GM23338 (cell line): ENCODE measurements at regions not wholly inside any gene's neighbourhood (a gene's known extent, or its start where the extent isn't known, plus 50 kb on each side); places are given as distances from the start of the nearest gene placed in this dataset.

Source experiments
- ATAC-seq: fragments of 200-7000 bp; cut with Tn5 transposase; 3 replicates; pipeline ENCODE4 v1.9.1; 2020
- DNase-seq: peaks from one replicate; pipeline ENCODE4 v3.0.0-alpha.2; 2015; ENCODE audit warnings: low spot score
- H2AFZ ChIP-seq: fragments of 200-600 bp; sonication (generic); 2 replicates; pipeline ENCODE4 v1.8.0; 2016; ENCODE audit warnings: antibody characterized with exemption, mild to moderate bottlenecking, moderate library complexity
- H3F3A ChIP-seq: fragments of 200-600 bp; sonication (generic); replicated peaks from 2 replicates; pipeline ENCODE4 v1.8.0; 2017; ENCODE audit warnings: antibody characterized with exemption, mixed run types, low read depth
- H3K27ac ChIP-seq: fragments of 200-600 bp; sonication (generic); 2 replicates; pipeline ENCODE4 v1.6.1; 2016; ENCODE audit warnings: low read depth
- H3K27me3 ChIP-seq: fragments of 200-600 bp; sonication (generic); 2 replicates; pipeline ENCODE4 v1.8.0; 2016; ENCODE audit warnings: mild to moderate bottlenecking, mixed run types, moderate library complexity; ENCODE audit not compliant: insufficient read depth
- H3K36me3 ChIP-seq: fragments of 200-600 bp; sonication (generic); 2 replicates; pipeline ENCODE4 v1.8.0; 2016; ENCODE audit warnings: mild to moderate bottlenecking; ENCODE audit not compliant: insufficient read depth
- H3K4me1 ChIP-seq: fragments of 200-600 bp; sonication (generic); 2 replicates; pipeline ENCODE4 v1.8.0; 2016; ENCODE audit warnings: mild to moderate bottlenecking, moderate library complexity; ENCODE audit not compliant: insufficient read depth
- H3K4me2 ChIP-seq: fragments of 200-600 bp; sonication (generic); 2 replicates; pipeline ENCODE4 v1.7.1; 2017; ENCODE audit warnings: mixed run types
- H3K4me3 ChIP-seq: fragments of 200-600 bp; sonication (generic); 2 replicates; pipeline ENCODE4 v1.6.1; 2016; ENCODE audit warnings: mixed run types
- H3K79me2 ChIP-seq: fragments of 200-600 bp; sonication (generic); replicated peaks from 2 replicates; pipeline ENCODE4 v1.8.0; 2017; ENCODE audit warnings: mild to moderate bottlenecking; ENCODE audit not compliant: insufficient read depth
- H3K9me2 ChIP-seq: fragments of 200-600 bp; sonication (generic); 2 replicates; pipeline ENCODE4 v1.8.0; 2017; ENCODE audit not compliant: insufficient read depth
- H4K20me1 ChIP-seq: fragments of 200-600 bp; sonication (generic); replicated peaks from 2 replicates; pipeline ENCODE4 v1.8.0; 2017; ENCODE audit warnings: mild to moderate bottlenecking; ENCODE audit not compliant: insufficient read depth
- H3K27ac Mint-ChIP-seq: 2 replicates; pipeline ENCODE4 v1.8.0; 2020; ENCODE audit warnings: inconsistent platforms, mild to moderate bottlenecking, moderate library complexity, mixed read lengths
- H3K27me3 Mint-ChIP-seq: 3 replicates; pipeline ENCODE4 v1.8.0; 2022; ENCODE audit warnings: low read depth, mild to moderate bottlenecking, moderate library complexity, mixed read lengths, inconsistent platforms; ENCODE audit not compliant: insufficient read depth, poor library complexity
- H3K36me3 Mint-ChIP-seq: 3 replicates; pipeline ENCODE4 v1.8.0; 2021; ENCODE audit warnings: low read depth, mild to moderate bottlenecking, inconsistent platforms, moderate library complexity, mixed read lengths
- H3K4me1 Mint-ChIP-seq: 3 replicates; pipeline ENCODE4 v1.8.0; 2020; ENCODE audit warnings: mild to moderate bottlenecking, inconsistent platforms, mixed read lengths
- H3K4me3 Mint-ChIP-seq: 3 replicates; pipeline ENCODE4 v1.8.0; 2021; ENCODE audit warnings: moderate library complexity, mild to moderate bottlenecking, inconsistent platforms, mixed read lengths
- H3K9me3 Mint-ChIP-seq: 3 replicates; pipeline ENCODE4 v1.8.0; 2020; ENCODE audit warnings: moderate library complexity, mild to moderate bottlenecking, inconsistent platforms, mixed read lengths
- CREB1 ChIP-seq: fragments of 250-450 bp; sonication (Bioruptor Pico); IDR thresholded peaks from 2 replicates; pipeline ENCODE4 v1.5.0; 2020; ENCODE audit warnings: low read depth, mild to moderate bottlenecking, moderate library complexity
- CTCF ChIP-seq, 2 experiments: fragments of 200-600 bp in 1 of 2; sonication (generic) in 1 of 2; conservative IDR thresholded peaks; 2 replicates each; pipeline versions ENCODE4 v1.5.1 to v1.6.1; 2016 to 2017; ENCODE audit warnings: antibody characterized with exemption in 2 of 2, low read depth in 2 of 2, mild to moderate bottlenecking in 2 of 2, moderate library complexity in 1 of 2
- EZH2phosphoT487 ChIP-seq: fragments of 200-600 bp; sonication (generic); IDR thresholded peaks from one replicate; pipeline ENCODE4 v1.8.1; 2018; ENCODE audit warnings: antibody characterized with exemption; ENCODE audit not compliant: unreplicated experiment
- JUNB ChIP-seq: IDR thresholded peaks from one replicate; pipeline ENCODE4 v1.6.1; 2016; ENCODE audit warnings: antibody characterized with exemption; ENCODE audit not compliant: unreplicated experiment
- NANOG ChIP-seq: IDR thresholded peaks from 2 replicates; pipeline ENCODE4 v1.6.1; 2016; ENCODE audit warnings: antibody characterized with exemption, borderline replicate concordance
- POLR2AphosphoS5 ChIP-seq: IDR thresholded peaks from 2 replicates; pipeline ENCODE4 v1.6.1; 2016; ENCODE audit warnings: antibody characterized with exemption, low read depth
- STAT1 ChIP-seq: IDR thresholded peaks from one replicate; pipeline ENCODE4 v1.6.1; 2016; ENCODE audit warnings: antibody characterized with exemption; ENCODE audit not compliant: unreplicated experiment
- ZNF114 ChIP-seq: fragments of 250-450 bp; sonication (Bioruptor Pico); IDR thresholded peaks from 2 replicates; pipeline ENCODE4 v1.5.0; 2020; ENCODE audit warnings: mild to moderate bottlenecking, moderate library complexity
- ZNF331 ChIP-seq: fragments of 250-450 bp; sonication (Bioruptor Pico); IDR thresholded peaks from 2 replicates; pipeline ENCODE4 v1.5.0; 2020; ENCODE audit warnings: low read depth, mild to moderate bottlenecking, moderate library complexity
- ZNF462 ChIP-seq: fragments of 250-450 bp; sonication (Bioruptor Pico); IDR thresholded peaks from 2 replicates; pipeline ENCODE4 v1.5.0; 2020; ENCODE audit warnings: mild to moderate bottlenecking, moderate library complexity
- TF ChIP-seq, protein P1 (sequence below): IDR thresholded peaks from 2 replicates; pipeline ENCODE4 v1.6.1; 2016; ENCODE audit warnings: antibody characterized with exemption
- TF ChIP-seq, protein P2 (sequence below): IDR thresholded peaks from one replicate; pipeline ENCODE4 v1.6.1; 2018; ENCODE audit warnings: antibody characterized with exemption; ENCODE audit not compliant: unreplicated experiment

DNA sequence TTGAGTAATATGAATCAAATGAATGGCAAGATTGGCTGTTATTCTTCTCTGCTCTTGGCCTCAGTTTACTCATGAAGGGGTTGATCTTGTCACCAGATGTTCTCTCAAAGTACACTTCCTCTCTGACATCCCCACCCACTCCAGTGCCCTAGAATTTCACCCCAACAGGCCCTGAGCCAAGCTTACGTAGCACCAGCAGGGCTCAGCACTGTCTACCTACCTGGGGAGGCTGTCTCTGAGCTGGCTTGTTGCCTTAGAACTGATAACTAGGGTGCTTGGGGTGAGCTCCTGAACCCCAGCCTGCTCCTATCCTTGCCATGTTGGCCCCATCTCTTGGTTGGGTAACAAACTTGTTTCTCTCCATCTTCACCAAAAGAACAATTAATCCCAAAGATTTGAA, 159.1 kb upstream of the USP24 start:
- ATAC-seq (no peak), DNase-seq (no peak)
- H3K27ac Mint-ChIP-seq = no peak overlapping the region
- Histone ChIP-seq H3K4me1 (no peaks in the 10 kb centered on the region), H3K36me3 (no peaks in the 10 kb centered on the region), H3K27ac (no peak overlapping the region), H3K4me3 (no peak overlapping the region), H2AFZ (no peak overlapping the region), H3K27me3 (no peaks in the 10 kb centered on the region), H3K4me2 (no peak overlapping the region), H3K9me2 (no peaks in the 10 kb centered on the region), H3F3A (no peaks in the 10 kb centered on the region), H4K20me1 (no peaks in the 10 kb centered on the region), H3K79me2 (no peaks in the 10 kb centered on the region)
- H3K9me3 Mint-ChIP-seq = no peaks in the 10 kb centered on the region; the same call in 2 of the 3 replicates
- H3K27me3 Mint-ChIP-seq = no peaks in the 10 kb centered on the region
- H3K36me3 Mint-ChIP-seq = no peaks in the 10 kb centered on the region
- no peaks in the 10 kb centered on the region for H3K4me1 Mint-ChIP-seq
- TF ChIP-seq EZH2phosphoT487 (no peak), ZNF462 (no peak), CTCF (conservative IDR thresholded peaks at IDR 0.05; ENCODE audit: low read depth in 2 of 2) (no peak), ZNF331 (CRISPR knock-in tag) (no peak), STAT1 (no peak), ZNF114 (CRISPR knock-in tag) (no peak), POLR2AphosphoS5 (no peak), CREB1 (no peak), JUNB (no peak), NANOG (no peak)
- TF ChIP-seq, protein P1, sequence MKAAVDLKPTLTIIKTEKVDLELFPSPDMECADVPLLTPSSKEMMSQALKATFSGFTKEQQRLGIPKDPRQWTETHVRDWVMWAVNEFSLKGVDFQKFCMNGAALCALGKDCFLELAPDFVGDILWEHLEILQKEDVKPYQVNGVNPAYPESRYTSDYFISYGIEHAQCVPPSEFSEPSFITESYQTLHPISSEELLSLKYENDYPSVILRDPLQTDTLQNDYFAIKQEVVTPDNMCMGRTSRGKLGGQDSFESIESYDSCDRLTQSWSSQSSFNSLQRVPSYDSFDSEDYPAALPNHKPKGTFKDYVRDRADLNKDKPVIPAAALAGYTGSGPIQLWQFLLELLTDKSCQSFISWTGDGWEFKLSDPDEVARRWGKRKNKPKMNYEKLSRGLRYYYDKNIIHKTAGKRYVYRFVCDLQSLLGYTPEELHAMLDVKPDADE = no peak
- TF ChIP-seq, protein P2, sequence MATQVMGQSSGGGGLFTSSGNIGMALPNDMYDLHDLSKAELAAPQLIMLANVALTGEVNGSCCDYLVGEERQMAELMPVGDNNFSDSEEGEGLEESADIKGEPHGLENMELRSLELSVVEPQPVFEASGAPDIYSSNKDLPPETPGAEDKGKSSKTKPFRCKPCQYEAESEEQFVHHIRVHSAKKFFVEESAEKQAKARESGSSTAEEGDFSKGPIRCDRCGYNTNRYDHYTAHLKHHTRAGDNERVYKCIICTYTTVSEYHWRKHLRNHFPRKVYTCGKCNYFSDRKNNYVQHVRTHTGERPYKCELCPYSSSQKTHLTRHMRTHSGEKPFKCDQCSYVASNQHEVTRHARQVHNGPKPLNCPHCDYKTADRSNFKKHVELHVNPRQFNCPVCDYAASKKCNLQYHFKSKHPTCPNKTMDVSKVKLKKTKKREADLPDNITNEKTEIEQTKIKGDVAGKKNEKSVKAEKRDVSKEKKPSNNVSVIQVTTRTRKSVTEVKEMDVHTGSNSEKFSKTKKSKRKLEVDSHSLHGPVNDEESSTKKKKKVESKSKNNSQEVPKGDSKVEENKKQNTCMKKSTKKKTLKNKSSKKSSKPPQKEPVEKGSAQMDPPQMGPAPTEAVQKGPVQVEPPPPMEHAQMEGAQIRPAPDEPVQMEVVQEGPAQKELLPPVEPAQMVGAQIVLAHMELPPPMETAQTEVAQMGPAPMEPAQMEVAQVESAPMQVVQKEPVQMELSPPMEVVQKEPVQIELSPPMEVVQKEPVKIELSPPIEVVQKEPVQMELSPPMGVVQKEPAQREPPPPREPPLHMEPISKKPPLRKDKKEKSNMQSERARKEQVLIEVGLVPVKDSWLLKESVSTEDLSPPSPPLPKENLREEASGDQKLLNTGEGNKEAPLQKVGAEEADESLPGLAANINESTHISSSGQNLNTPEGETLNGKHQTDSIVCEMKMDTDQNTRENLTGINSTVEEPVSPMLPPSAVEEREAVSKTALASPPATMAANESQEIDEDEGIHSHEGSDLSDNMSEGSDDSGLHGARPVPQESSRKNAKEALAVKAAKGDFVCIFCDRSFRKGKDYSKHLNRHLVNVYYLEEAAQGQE = no peak
- no peak overlapping the region for H3K4me3 Mint-ChIP-seq
